ENCODE measurements at regions not wholly inside any gene's neighbourhood (a gene's known extent, or its start where the extent isn't known, plus 50 kb on each side); places are given as distances from the start of the nearest gene placed in this dataset.

GRCh38 chr15:69895202-69895601, 202.5 kb downstream of the TLE3 start:
- Histone ChIP-seq H3K4me1 (peaks cover 0 to 12% (median 0%) of the 10 kb centered on the region in 4 donors), H3K36me3 (no peaks in the 10 kb centered on the region), H3K9me3 (no peaks in the 10 kb centered on the region), H3K27me3 (no peaks in the 10 kb centered on the region), H3K27ac (no peak overlapping the region), H3K4me3 (no peak overlapping the region)
- no peak for DNase-seq (ENCODE audit: low spot score in 2 of 2)
- no peak for TF ChIP-seq POLR2A (IDR thresholded peaks at IDR 0.05)
- no peak for TF ChIP-seq EP300 (IDR thresholded peaks at IDR 0.05)
- TF ChIP-seq CTCF (IDR thresholded peaks at IDR 0.05): no peak
- WGBS, 2 donors: 77 to 79% methylated on average over 2 of the region's 2 CpGs

- Histone ChIP-seq H3K36me3 (no peaks in the 10 kb centered on the region), H3K4me3 (no peak overlapping the region), H3K9me3 (no peaks in the 10 kb centered on the region), H3K27me3 (no peaks in the 10 kb centered on the region), H3K27ac (no peak overlapping the region), H3K4me1 (peaks cover 0 to 12% (median 0%) of the 10 kb centered on the region in 4 donors)
- DNase-seq (ENCODE audit: low spot score in 2 of 2): no peak
- TF ChIP-seq EP300 (IDR thresholded peaks at IDR 0.05) (no peak), POLR2A (IDR thresholded peaks at IDR 0.05) (no peak)
Observed at GRCh38 chr15:69896606-69897005, 201.1 kb downstream of the TLE3 start.

DNA sequence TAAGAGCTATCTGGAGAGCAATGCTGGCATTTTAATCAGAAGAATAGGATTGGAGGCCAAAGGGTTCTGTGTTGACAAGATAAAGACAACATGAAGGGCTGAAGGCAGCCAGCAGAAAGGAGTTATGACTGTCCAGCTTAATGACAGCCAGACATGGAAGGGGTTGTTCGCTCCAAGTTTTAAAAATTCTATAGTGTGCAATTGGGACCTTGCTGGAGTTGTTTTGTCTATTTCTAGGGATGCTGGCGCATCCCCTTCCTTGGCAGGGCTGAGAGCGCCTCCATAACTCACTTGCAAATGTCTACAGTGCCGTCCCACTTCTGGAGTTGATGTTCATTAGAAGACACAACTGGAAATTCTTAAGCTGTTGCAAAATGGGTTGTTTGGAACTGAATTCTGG, 200.7 kb downstream of the TLE3 start:
- H3K4me3 ChIP-seq: no peak overlapping the region
- no peak for TF ChIP-seq CTCF (IDR thresholded peaks at IDR 0.05)
- TF ChIP-seq EP300 (IDR thresholded peaks at IDR 0.05): no peak
- no peak for TF ChIP-seq POLR2A (IDR thresholded peaks at IDR 0.05)
- H3K9me3 ChIP-seq: no peaks in the 10 kb centered on the region
- H3K27me3 ChIP-seq: no peaks in the 10 kb centered on the region
- 85 to 92% methylated on average over 4 of the region's 4 CpGs for WGBS, 2 donors
- H3K27ac ChIP-seq: no peak overlapping the region
- no peak for DNase-seq (ENCODE audit: low spot score in 2 of 2)
- no peaks in the 10 kb centered on the region for H3K36me3 ChIP-seq
- peaks cover 0 to 12% (median 0%) of the 10 kb centered on the region in 4 donors for H3K4me1 ChIP-seq

DNA sequence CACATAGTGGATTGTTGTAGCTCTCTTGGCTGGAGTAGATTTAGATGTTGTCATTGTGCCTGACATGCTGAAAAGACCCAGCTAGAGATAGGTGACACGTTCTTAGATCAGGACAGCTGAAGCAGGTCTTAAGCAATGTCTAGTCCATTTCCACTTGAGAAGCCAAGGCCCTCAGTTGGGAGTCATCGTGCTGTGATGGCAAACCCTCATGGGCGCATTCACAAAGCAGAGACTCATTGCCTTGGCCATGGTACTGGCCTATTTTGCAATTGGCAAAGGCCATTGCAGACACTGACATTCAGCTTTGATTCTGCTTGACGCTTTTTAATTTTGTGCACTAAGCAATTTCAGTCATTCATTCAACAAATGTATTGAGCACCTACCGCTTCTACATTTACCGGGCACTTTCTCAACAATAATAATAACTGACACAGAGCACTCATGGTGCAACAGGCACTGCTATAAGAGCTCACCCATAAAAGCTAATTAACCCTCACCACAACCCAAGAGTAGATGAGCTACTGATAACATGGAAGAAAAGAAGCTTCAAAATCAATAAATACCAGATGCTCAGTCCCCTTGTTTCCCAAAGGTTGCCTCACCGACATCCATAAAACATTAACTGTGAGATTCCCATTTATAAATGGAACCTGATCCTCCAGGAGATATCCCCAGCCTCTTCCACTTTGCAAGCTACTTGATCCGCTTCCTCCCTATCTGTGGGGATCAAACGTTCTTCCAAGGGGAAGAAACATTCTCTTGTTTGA, 200.1 kb downstream of the TLE3 start:
- whole genome bisulfite sequencing, 2 donors: 72 to 79% methylated on average over 9 of the region's 9 CpGs
- no peak for DNase-seq (ENCODE audit: low spot score in 2 of 2)
- Histone ChIP-seq H3K27me3 (no peaks in the 10 kb centered on the region), H3K4me3 (no peak overlapping the region), H3K36me3 (no peaks in the 10 kb centered on the region), H3K27ac (no peak overlapping the region), H3K4me1 (peaks cover 0 to 12% (median 0%) of the 10 kb centered on the region in 4 donors), H3K9me3 (no peaks in the 10 kb centered on the region)
- TF ChIP-seq CTCF (IDR thresholded peaks at IDR 0.05) (no peak), POLR2A (IDR thresholded peaks at IDR 0.05) (no peak), EP300 (IDR thresholded peaks at IDR 0.05) (no peak)

DNA sequence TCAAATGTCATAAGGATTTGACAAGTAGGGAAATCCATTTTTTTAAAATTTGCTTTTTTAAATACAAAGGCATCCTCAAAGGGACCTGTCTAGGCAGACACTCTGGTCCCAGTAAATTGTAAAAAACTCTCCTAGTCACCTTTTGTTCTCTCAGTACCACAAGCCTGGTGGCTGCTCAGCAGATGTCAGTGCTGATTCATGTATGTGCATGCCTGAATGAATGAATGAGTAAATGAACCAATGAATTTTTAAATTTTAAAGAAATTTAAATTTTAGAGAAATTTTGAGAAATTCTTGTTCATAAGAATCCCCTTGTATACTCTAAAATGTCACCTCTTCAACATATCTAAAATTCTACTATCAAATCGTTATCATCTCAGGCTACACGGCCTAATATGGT, 199.5 kb downstream of the TLE3 start:
- Histone ChIP-seq H3K27me3 (no peaks in the 10 kb centered on the region), H3K4me3 (no peak overlapping the region), H3K4me1 (peaks cover 0 to 12% (median 0%) of the 10 kb centered on the region in 4 donors), H3K27ac (no peak overlapping the region), H3K36me3 (no peaks in the 10 kb centered on the region), H3K9me3 (no peaks in the 10 kb centered on the region)
- DNase-seq (ENCODE audit: low spot score in 2 of 2): no peak
- WGBS, 2 donors: 95 to 97% methylated on average over 2 of the region's 2 CpGs
- TF ChIP-seq POLR2A (IDR thresholded peaks at IDR 0.05): no peak
- TF ChIP-seq CTCF (IDR thresholded peaks at IDR 0.05): no peak
- no peak for TF ChIP-seq EP300 (IDR thresholded peaks at IDR 0.05)

Data from tibial nerve (tissue), 4 donors.